GM18502 (cell line): ENCODE measurements at regions not wholly inside any gene's neighbourhood (a gene's known extent, or its start where the extent isn't known, plus 50 kb on each side); places are given as distances from the start of the nearest gene placed in this dataset.
"Not testable (repeated sequence)": the region's sequence is repeated elsewhere in the genome, so short reads cannot be mapped to it uniquely, and the experiment has no call there.

Experiments
- ATAC-seq: cut with Tn5 transposase; IDR thresholded peaks from one replicate; pipeline ENCODE4 v1.9.1; 2021; ENCODE audit warnings: mild to moderate bottlenecking; ENCODE audit not compliant: unreplicated experiment, poor library complexity

DNA sequence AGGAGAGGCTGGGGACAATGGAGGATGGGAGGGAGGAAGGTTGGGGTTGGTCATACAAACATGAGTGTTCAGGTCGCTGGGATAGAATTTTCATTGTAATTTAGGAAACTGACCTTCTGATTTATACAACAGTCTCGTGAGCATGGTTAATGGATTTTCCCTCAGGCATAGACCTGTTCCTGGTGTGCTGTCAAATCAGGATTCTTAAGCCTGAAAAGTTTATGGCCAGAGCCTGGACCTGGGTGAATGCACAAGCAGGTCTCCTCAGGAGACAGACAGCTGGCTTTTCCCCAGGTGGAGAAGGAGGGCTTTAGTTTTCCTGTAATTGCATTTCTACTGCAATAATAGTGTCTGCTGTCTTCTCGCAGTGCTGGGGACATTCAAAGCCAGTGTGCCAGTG lies 338.0 kb downstream of the SHQ1 start:
- no peak for ATAC-seq

DNA sequence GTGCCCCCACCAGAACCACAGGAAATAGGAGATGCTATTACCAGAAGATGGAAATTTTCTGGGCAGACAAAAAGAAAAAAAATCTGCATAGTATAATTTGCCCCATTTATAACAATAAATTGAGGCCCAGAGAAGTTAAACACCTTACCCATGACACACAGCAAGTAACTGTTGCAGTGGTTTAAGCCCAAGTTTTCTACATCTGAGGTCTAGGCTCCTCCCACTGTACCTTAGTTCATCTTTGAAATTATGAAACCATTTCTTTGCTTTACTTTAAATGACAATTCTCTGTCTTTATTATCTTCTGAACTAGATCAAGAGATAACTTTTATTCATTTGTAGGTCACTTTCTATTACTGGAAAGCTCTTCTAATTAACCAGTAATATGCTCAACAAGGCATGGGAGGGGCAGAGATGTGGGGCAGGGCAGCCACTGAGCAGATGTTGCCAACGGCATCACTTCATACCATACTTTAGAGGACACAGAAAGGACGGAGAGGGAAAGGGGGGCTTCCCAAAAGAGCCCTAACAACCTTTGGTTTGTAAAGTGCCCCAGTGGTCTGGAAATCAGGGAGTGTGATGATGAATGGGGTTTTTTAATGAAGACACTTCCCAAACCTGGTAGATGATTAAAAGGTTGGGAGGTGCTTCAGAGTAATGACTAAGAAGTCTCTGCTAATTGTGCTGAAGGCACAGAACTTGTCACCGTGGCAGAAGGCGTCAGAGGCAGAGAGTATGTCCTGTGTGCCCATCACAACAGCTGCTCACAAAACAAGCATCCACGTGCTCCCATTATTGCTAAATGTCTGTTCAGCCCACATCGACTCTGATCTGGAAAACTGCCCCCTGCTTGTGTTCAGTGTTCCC lies 342.5 kb downstream of the SHQ1 start:
- ATAC-seq, result no peak

DNA sequence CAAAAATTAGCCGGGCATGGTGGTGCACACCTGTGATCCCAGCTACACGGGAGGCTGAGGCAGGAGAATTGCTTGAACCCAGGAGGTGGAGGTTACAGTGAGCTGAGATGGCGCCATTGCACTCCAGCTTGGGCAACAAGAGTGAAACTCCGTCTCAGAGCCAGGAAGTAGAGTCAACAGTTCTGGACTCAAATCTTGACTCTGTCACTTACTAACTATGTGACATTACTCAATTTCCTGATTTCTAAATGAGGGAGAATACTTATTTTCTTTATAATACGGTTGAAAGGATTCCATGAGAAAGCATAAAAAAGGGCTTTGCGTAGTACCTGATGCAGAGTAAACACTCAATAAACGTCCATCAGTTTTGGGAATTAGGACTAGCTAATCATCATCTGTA lies 350.7 kb downstream of the SHQ1 start:
- not testable (repeated sequence) for ATAC-seq

DNA sequence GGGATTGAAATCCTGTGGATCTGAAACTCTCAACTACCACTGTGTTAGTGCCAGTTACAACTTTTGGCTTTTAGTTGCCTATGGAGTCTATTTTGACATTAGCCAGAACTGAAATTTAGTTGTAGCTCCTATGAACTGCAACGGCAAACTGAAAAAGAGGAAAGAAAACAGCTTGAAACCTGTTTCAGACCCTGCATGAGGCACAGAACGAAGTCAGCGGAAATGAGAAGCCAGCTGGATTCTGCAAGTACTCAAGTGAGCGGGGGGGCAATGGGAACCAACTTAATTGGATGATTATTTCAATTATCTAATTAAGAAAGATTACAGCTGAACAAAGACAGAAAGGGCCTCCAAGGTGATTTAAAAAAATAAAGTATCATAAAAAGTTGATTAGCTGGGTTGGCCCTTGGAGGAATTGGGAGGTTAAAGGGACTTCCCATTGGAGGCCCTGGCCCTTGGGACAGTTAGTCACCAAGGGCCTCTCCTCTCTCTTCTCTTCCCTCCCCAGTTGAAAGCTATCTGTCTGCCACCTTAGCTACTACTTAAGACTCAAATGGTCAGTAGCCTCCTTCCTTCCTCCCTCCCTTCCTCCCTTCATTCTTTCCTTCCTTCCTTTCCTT lies 352.1 kb downstream of the SHQ1 start:
- no peak for ATAC-seq

DNA sequence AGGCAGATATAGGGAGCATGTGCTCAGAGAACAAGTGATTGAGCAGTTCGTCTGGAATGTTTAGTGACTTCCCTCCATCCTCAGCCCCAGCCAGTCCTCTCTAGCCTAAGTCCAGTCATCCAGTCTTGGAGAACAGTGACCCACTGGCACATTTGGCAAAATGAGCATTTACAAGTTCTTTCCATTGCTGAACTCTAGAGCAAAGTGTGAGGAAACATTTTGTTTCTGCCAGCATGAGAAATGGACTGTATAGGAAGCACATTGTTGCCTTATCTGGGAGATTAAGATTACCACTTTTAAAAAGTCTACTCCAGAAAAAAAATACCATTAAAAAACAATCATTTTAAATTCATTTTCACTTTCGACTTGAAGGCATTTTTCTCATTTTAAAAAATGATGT lies 353.6 kb downstream of the SHQ1 start:
- ATAC-seq, result no peak

DNA sequence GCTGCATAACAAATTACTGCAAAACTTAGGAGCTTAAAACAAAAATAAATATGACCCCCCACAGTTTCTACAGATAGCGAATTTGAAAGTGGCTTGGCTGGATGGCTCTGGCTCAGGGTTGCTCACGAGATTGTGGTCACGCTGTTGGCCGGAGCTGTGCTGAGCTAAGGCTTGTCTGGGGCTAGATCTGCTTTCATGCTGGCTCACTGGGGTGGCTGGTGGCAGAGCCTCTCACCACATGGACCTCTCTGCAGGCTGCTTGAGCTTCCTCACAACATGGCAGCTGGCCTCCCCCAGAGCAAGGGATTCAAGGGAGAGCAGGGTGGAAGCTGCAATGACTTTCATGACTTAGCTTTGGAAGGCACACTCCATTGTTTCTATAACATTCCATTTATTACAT lies 354.1 kb downstream of the SHQ1 start:
- no peak for ATAC-seq

DNA sequence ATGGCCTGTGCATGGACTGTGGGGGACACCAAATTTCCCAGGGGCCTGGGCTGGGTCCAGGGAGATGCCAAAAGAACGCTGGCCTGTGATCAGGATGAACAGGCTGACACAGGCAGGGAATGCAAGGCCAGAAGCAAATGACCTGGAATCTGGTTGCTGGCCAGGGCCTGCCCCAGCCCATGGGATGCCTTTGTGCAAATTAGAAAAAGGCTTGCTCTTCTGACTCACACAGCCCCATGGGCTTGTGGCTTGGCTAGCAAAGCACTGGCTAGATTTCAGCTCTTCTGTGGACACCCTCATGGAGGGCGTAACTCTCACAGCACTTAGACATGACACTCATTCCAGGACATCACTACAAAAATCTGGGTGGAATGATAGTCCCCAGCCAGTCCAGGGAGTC lies 356.0 kb downstream of the SHQ1 start:
- no peak for ATAC-seq

DNA sequence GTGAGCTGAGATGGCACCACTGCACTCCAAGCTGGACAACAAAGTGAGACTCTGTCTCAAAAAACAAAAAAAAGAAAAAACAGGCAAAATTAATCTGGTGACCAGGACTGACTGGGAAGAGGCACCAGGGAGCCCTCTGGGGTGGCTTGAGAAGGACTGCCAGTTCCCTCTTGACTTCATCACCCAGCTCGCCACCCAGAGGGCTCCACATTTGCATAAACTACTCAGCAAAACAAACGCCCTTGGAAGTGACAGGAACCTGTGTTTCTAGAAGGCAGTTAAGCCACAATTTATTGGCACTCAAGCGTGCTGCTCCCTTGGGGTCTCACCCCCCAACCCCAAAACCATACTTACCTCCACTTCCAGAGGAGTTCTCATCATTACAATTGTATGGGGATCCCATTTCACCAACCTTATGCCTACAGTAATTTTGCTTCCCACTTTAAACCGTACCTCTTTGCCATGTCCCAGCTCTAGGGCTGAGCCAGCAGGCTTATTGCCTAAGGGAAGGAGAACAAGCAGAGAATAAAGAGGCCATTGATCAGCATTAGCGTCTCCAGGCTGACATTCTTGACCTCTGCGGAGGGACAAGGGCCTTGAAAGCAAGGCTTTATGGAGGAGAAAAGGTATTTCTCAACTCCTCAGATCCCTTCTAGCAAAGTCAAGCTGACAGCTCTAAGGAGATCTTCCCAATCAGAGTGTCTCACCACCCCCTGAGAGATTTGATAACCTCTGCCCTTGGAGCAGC lies 357.4 kb downstream of the SHQ1 start:
- no peak for ATAC-seq

DNA sequence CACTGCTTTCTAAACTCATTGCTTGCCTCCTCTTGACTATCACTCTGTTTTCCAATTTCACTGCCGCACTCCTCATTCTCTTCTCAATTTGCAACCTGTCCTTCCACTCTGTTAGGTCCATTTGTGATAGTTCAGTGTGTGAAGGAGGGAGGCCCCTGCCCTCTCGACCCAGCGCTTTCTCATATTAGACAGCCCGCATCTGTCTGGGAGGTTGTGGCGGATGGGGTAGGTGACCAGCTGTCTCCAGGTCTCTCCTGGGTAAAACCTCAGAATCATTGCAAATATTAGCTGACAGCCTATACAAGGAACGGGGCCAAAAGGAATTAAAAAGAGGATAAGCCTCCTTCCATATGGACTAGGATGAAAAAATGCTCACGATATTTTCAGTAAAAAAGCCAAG lies 358.3 kb downstream of the SHQ1 start:
- no peak for ATAC-seq

DNA sequence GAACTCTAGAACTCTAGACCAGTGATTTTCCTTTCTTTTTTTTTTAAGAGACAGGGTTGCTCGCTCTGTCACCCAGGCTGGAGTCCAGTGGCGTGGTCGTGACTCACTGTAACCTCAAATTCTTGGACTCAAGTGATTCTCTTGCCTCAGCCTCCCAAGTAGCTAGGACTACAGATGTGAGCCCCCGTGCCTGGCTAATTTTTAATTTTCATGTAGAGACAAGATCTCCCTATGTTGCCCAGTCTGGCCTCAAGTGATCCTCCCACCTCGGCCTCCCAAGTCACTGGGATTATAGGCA lies 359.6 kb downstream of the SHQ1 start:
- ATAC-seq, result no peak

DNA sequence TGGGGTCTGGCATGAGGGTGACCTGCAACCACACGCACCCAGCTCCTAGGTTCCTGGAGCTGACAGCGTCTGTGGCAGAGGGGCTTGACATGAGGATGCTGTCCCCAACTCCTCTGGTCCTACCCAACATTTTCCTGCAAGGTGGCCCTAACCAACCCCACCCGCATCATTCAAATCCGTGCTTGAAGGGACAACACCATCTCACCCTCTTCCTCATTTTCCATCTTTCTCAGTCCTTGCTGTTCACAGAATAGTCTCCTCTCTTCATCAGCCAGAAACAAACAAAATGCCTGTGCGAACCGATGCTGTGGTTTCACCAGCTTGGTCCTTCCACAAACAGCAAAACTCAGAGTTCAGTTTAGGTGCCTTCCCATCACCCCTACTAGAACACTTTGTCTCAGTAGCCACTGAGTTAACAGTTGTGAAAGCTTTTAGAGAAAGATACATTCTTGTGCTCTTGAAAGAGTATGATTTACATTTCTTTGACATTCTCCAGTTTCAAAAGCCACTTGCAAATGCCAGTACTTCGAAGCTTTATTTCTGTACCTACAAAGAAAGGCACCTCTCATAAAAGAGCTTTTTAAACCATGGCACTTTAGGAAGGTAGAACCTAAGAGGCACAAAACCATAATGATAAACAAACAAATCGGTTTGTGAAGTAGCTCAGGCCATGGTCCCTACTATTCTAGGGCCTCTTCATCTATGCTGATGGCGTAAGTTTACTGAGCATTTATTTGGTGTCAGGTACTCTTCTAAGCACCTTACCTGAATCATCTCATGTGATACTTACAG lies 360.1 kb downstream of the SHQ1 start:
- ATAC-seq, result no peak

DNA sequence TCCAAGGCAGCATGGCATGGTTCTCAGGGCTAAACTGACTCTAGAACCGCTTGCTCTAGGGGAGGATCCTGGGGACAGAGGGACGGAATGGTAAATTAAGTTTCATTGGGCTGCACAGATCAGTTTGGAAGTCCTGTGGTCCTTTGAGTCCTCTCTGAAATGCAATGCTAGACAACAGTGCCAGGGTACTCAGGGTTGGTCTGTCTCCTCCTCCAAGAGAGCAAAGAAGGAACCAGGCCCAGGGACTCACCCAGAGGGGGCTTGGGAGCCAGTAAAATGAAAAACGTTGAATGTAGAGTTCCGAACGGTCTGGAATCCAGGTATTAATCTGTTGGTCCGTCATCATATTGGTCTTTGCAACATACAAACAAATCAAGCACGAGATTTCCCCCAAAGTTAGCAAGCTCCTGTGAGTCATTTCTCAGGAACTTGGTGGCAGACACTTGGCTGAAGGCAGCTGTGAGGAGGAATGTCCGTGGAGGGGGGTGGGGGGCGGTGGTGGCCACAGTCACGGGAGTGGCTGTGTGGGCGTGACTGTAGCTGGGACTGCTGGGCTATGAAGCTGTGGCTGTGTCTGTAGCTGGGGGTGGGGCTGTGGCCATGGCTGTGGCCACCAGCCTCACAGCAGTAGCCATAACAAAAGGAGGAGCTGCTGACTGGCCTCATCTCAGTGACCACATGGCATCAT lies 361.0 kb downstream of the SHQ1 start:
- peak; percentile 47 for ATAC-seq

DNA sequence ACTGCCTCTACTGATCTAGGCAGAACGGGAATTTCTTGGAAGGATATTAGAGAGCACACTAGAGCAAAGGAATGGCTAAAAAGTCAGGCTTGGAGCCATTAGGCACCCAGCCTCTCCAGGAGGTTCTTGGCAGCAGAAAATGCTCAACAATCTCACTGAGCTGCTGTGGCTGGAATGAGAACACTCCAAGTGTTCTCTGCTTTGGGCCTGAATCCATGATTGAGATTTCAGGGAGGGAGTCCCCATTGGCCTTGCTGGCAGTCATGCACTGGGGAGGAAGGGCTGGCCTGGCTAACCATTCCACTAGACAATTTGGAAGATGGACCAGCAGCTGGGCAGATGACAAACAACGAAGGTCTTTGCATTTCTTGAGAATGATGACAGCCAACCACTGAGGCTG lies 362.6 kb downstream of the SHQ1 start:
- no peak for ATAC-seq

DNA sequence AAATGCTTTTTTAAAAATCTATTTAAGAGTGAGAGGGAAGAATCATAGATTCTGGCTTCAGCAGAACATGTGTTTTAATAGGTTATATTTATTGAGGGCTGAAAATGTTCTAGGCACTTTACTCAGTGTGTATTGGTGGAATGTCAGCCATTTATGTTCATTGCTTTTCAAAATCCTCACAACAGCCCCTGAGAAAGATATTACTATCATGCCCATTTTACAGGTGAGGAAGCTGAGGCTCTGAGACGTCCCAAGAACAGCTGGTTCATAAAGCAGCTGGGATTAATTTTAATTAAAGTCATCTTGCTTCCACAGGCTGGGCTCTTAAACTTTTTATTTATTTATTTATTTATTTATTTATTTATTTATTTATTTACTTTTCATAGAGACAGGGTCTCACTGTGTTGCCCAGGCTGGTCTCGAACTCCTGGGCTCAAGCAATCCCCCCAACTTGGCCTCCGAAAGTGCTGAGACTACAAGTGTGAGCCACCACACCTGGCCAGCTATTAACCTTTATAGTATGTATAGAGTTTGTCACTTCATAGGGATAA lies 364.6 kb downstream of the SHQ1 start:
- ATAC-seq, result no peak

DNA sequence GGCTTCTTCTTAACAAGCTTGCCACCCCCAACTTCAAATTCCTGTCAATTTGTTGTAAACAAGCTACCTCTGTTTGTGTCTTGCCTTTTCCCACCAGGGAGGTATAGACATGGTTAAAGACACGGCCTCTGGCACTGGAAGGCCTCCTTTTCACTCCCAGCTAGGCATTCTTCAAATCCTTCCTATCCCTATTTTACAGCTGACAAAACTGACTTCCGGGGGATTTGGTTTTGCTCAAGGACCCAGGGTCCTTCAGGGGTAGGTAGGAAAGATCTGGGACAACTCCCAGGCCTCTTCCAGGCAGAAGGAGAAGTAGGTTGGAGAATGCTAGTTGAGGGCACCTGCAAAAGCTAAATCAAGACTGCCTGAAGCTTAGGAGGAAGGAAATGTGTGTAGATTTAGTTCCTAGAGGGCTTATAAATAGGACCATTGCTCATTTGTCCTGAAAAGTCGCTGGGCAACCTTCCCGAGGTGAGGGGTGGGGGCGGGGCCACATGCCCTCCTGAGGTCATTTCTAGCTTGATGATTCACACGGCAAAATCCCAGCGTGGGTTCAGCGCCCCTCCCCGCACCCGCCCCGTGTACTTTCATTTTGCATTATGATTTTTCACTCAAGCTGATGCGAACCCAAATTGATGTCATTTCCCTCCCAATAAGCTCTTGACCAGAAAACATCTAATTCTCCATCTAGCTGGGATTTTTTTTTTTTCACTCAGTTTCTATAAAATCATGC lies 365.5 kb downstream of the SHQ1 start:
- ATAC-seq, result peak; percentile 63

DNA sequence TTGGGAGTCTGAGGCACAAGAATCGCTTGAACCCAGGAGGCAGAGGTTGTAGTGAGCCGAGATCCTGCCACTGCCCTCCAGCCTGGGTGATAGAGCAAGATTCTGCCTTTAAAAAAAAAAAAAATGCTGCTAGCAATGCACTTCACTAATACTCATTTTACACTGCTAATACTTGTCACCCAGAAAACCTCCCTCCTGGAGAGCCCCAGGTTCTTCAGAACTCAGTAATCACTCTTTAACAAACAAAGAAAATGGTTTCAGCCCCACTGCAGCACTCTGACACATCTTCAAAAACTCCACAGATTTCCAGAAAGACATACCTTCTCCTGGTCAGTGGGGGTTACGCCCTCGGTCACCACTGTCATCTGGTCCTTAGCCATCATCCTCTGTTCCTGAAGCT lies 366.7 kb downstream of the SHQ1 start:
- no peak for ATAC-seq

DNA sequence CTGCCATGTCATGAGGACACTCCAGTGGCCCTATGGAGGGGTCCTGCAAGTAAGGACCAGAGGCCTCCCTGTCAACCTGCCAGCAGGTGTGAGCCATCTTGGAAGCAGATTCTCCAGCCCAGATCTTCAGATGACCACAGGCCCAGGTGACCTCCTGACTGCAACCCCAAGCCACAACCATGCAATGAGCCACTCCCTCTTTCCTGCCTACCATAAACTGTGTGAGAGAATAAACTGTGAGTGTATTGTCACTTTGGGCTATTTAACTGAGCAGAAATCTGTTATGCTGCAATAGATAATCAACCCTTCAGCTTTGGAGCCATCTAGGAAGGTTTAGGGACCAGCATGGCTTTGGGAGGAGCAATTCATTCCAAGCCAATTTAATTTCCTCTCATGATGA lies 367.9 kb downstream of the SHQ1 start:
- ATAC-seq, result no peak

DNA sequence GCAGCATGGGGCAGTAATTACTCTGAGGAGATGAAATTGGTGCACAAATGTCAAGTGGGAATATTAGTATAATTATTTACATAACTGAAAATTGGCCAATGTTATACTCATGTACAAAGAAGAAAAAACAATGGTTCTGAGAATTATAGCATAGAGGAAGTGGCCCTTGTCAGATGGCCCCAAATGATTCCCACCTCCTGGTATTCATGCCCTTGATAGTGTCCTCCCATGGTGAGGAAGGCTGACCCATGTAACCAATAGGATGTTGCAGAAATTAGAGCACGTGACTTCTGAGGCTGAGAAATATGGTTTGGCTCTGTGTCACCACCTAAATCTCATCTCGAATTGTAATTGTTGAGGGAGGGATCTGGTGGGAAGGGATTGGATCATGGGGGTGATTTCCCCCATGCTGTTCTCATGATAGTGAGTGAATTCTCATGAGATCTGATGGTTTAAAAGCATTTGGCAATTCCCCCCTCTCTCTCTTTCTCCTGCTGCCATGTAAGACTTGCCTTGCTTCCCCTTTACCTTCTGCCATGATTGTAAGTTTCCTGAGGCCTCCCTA lies 368.5 kb downstream of the SHQ1 start:
- ATAC-seq, result no peak

DNA sequence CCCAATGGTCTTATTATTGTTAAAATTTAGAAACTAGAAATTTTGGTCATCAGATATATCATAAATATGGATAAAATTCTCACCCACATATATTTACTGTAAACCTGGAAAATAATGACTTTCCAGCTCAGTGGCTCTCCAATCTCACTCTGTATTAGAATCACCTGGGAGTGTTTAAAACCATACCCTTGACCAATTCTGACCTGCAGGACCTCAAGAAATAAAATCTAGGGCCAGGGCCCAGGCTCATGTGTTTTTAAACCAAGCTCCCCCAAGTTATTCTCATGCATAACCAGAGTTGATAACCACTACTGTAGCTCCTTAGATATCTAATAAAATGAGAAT lies 372.1 kb downstream of the SHQ1 start:
- no peak for ATAC-seq
